AG20443 (cell line): ENCODE measurements at regions not wholly inside any gene's neighbourhood (a gene's known extent, or its start where the extent isn't known, plus 50 kb on each side); places are given as distances from the start of the nearest gene placed in this dataset.
"Not testable (repeated sequence)": the region's sequence is repeated elsewhere in the genome, so short reads cannot be mapped to it uniquely, and the experiment has no call there.

ENCODE experiments used
- DNase-seq: peaks from one replicate; pipeline ENCODE4 v3.0.0; 2012; ENCODE audit warnings: low spot score, mixed read lengths

DNA sequence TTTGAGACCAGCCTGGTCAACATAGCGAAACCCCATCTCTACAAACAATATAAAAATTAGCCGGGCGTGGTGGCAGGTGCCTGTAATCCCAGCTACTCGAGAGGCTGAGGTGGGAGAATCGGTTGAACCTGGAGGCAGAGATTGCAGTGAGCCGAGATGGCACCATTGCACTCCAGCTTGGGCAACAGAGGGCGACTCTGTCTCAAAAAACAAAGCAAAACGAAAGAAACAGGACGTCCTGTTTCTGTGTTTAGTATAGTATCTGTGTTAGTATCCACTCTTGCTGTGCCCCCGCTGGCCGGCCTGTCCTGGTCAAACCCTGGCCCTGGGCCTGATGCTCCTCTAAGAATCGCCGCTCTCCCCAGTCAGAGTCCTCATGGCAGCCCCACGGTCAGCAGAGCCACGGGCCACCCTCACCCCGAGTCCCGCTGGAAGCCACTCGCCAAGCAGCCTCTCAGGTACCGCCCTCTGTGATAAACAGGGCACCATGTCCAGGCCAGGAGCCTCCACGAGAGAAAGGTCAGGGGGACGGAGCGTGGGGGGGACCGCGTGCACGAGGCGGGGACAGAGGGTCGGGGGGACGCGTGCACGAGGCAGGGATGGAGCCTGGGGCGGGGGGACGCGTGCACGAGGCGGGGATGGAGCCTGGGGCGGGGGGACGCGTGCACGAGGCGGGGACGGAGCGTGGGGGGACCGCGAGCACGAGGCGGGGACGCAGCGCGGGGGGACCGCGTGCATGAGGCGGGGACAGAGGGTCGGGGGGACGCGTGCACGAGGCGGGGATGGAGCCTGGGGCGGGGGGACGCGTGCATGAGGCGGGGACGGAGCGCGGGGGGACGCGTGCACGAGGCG lies 384.5 kb downstream of the SMOC2 start:
- DNase-seq = no peak

DNA sequence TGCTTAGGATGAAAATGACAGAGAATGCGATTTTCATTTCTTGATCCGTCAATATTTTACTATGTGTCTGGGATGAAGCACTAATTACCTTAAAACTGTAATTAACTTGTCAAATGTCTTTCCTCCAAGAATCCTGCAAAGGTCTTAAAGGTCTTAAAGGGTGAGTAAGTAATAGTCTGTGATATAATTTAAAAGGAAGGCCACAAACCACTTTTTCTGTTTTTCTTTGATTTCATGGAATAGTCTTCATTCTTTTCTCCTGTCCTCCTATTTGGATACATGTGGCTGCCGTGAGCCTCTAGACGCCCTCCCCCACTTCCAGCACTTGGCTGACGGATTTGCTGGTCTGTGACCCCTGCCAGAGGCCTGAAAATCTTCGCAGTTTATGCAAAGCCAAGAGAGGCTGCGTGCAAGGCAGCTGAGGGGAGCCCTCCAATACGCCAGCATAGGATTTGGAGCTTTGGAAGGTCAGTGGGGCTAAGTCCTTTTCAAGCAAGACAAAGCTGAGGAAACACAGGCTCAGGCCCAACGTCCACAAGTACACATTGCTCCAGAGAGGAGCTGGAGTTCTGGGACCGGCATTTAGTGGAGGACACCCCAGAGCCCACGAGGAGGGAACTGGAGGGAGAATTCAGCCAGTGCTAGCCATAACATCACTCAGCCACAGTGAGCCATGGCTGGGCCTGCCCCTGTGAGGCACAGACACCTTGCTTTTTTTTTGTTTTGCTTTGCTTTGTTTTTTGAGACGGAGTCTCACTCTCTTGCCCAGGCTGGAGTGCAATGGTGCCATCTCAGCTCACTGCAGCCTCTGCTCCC lies 382.6 kb downstream of the SMOC2 start:
- no peak for DNase-seq

DNA sequence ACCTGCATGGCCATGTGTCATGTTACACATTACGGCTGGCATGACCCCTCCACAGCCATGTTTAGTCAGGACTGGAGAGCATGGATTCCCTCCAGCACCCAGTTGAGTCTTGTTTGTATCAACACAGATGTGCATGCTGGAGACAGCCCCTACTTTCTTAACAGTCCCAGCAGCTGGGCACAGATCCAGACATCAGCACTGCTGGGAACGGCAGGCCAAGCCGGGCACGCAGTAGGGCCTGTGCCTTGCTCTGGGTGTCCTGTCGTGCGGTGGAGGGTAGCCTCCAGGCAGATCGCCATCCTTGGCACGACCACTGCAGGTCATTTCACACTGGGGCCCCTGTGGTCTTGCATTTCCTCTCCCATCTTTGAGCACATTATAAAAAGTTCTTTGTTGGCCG lies 381.4 kb downstream of the SMOC2 start:
- DNase-seq = no peak

DNA sequence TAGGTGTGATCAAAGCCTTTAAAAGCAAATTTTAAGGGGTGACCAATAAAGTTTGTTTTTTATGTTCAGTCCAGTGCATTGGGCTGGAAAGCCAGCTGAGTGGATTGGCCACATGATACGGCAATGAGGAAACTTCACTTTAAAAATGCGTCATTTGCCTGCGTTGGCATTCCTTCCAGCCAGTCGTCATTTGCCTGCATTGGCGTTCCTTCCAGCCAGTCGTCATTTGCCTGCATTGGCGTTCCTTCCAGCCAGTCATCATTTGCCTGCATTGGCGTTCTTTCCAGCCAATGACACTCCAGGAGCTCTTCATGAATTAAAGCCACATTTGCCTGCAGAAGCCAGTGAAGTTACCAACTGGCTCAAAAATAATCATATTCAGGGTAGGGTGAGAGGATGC lies 378.6 kb downstream of the SMOC2 start:
- DNase-seq = no peak

DNA sequence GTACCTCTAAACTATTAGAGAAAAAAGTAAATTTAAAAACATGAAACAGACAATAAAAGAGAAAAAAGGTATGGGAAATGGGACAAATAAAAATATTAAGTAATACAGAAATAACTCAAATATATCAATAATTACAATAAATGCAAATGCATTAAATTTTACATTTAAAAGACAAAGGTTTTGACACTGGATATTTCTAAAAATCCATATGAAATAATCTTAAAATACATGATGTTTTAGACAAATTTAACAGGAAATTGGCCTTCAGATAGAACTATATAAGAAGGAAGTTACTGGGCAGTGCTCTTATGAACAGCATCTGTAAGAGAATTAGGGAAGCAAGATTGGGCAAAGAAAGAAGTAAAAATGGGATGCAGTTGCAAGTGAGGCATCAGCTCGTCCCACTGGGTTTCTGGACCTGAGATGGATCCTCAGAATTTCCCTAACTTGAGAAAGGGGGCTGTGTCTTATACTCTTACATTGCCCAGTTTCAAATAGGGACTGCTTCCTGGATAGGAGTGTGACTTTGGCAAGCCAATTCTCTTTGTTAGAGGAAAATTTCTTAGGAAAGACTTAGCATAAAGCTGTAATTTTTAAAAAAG lies 376.7 kb downstream of the SMOC2 start:
- no peak for DNase-seq

DNA sequence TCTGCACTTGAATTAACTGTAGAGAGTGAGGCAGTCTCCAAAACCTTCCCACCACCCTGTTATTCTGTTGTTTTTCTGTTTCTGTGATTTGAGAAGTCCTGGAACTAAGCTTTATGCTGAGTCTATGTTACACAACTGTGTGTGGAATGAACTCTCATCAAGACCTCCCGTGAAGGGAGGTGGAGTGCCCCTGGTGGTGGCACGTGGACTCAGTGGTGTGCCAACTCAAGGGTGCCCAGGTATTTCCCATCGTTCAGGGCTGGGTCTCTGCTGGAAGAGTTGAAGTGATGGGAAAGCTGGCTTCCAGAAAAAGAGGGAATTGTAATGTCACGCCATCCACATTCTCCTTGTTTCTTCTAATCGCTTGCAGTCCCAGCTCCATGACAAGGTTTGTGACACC lies 374.2 kb downstream of the SMOC2 start:
- DNase-seq = no peak

DNA sequence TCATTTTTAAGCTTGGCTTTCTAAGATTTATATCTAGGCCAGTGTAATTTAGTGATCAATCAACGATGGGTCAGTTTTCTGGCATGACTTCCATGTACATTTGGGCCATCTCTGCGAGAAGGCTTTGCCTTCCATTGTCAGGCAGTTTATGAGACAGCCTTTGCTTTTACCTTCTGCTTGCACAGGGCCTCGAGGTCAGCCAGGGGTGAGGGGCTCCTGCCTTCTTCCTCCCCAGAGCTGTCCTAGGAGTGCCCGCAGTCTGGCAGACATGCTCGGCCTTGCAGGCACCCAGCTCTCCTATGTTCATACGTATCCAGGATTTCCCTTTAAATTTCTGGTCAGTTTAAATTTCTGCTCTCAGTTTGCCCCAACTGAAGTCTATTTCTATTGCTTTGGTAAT lies 367.2 kb downstream of the SMOC2 start:
- DNase-seq = no peak

DNA sequence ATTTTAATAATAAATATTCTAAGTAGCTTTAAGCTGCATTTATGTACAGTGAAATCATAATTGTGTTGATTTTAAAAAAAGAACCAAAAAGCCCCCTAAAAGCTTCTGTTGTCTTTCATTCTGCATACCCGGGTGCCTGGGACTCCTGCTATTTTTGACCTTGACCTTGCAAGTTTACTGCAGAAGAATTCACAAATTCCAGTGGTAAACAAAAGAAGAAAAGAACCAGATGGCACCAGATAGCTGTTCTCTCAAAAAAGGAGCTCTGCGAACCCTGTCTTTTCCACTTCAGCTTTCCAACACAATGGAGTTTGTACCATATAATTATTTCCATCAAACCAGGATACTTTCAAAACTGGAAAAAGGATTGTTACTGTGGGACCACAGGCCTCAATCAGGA lies 363.3 kb downstream of the SMOC2 start:
- DNase-seq = no peak

DNA sequence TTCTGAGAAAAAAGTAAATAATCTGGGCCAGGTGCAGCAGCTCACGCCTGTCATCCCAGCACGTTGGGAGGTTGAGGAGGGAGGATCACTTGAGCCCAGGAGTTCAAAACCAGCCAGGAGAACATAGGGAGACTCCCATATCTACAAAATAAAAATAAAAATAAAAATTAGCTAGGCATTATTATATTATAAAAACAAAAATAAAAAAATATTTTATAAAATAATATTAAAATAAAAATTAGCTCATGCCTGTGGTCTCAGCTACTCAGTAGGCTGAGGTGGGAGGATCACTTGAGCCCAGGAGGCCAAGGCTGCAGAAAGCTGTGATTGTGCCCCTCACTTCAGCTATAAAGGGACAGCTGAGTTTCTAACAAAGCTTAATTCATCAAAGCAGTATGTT lies 362.9 kb downstream of the SMOC2 start:
- no peak for DNase-seq

DNA sequence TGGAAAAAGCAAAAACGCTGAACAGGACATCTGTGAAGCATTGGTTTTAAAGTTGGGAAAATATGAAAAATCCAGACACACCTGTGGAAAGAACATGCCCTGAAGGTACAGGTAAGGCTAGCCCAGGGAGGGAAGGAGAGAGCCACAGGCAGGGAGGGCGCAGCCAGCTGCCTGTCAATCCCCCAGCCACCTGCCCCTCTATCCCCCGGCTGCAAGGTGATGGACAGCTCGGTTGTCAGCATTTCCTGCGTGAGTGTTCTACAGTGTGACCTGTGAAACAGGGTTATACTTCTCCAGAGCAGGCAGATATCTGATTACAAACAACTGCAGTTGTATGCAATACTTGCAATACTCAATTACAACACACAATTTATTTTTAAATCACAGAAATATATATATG lies 358.1 kb downstream of the SMOC2 start:
- DNase-seq = no peak

DNA sequence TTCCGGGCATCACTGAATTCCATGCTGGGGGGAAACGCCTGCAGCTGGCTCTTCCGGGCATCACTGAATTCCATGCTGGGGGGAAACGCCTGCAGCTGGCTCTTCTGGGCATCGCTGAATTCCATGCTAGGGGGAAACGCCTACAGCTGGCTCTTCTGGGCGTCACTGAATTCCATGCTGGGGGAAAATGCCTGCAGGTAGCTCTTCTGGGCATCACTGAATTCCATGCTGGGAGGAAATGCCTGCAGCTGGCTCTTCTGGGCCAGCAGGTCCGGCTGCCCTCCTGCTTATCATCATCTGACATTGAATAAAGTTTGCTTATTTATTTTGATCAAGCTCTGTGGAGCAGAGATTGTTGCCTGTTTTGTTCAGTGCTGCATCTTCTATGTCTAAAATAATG lies 355.1 kb downstream of the SMOC2 start:
- DNase-seq = no peak

DNA sequence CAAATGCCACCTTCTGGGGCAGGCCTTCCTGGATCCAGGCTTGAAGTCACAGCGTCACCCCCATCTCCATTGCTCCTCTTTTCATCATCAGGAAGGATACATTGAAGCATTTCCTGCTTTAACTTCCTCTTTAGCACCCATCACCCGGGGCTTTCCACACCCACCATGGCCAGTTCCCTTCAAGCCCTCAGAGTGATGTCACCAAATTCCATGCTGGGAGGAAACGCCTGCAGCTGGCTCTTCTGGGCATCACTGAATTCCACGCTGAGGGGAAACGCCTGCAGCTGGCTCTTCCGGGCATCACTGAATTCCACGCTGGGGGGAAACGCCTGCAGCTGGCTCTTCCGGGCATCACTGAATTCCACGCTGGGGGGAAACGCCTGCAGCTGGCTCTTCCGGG lies 354.6 kb downstream of the SMOC2 start:
- not testable (repeated sequence) for DNase-seq

DNA sequence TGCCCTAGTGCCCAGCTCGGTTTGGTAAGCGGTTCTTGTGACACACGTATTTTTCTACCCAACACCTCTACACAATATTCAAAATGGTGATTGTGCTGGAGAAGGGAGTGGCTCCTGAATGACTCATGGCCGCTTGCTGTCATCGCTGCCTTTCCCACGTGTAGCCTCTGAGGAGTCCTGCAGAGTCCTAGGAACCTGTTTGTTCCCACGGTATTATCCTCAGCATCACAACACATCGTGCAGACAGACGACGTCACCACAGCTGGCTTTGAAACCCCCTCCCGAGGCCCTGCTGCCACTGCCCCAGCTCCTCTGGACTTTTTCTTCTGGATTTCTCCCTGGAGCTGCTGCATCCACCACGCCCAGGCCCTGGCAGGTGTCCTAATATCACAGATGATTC lies 353.5 kb downstream of the SMOC2 start:
- no peak for DNase-seq

DNA sequence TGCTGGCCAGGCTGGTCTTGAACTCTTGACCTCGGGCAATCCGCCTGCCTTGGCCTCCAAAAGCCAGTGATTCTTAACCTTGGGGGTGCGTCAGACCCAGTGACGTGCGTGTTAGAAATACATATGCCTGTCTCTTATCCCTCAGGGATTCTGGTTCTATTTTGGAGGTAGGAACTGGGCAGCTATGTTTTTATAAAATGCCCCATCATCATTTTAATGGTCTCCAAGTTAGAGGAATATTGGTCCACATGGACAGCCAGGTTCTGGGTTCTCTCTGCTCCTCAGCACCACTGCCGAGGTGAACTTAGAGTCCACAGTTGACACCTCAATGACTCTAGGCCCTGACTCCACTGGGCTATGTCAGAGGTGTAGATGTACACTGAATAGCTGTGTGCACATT lies 352.7 kb downstream of the SMOC2 start:
- DNase-seq = no peak

DNA sequence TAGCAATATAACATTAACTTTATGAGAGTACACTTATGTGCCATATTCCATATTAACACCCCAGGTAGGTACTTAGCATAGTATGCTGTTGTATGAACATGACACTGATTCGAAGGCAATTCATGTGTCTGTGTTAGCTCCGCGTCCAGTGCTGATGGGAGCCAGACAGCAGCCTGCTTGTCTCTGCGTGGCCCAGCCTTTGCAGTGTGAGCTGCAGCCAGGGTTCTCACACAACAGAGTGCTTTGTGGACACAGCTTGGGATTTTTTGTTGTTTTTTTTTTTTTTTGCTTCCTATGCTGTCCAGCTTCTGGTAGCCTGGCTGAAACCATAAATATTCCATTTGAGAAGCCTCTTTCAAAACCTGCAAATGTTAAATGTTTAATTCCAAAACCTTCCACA lies 350.9 kb downstream of the SMOC2 start:
- no peak for DNase-seq

DNA sequence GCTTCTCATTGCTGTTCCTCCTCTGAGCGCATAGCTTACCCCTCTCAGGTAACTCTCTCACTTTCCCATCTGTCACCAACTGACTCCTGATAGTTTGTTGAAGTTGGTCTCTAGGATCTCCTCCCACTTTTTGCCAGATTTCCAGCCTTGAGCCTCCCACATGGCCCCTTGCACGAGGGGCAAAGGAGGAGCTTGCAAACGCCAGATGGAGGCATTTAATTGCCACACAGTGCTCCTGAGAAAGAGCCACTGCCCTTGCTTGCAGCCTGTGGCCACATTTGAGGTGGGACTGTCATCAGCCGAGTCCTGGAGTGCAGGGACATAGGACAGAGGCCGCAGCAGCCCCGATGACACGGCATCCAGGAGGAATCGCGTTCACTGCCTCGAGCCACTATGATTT lies 348.7 kb downstream of the SMOC2 start:
- no peak for DNase-seq

DNA sequence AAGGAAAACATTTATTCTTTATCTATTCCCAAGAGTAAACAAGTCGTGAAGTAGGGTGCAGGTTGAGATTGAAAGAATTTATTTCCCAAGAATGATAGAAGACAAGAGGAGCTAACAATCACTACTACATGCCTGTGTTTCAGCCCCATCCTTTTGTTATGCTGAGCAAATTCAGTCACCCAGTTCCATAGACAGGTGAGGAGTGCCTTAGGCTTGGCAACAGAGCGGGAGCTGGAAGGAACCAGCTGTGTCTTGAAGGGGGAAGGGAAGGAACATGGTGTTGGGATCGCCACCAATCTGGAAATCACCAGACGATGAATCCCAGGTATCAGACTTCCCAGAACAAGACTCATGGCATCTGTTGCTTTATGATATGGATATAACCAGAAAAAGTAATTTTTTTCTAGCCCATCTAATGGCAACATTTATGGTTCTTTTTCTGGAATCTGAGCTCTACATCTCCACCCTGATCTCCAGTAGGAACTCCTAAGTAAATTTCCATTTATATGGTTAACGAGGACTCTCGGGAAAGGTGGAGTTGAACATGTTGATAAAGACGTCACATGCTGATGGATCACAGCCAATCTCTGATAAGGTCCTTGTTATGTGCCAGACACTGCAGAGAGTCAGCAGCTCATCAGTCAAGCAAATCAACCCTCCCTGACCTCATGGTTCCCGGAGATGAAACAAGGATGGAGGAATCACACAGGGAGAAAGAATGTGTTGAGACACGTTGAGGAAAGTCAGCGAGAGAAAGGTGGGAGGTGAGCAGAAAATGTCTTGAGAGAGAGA lies 344.9 kb downstream of the SMOC2 start:
- DNase-seq = no peak

DNA sequence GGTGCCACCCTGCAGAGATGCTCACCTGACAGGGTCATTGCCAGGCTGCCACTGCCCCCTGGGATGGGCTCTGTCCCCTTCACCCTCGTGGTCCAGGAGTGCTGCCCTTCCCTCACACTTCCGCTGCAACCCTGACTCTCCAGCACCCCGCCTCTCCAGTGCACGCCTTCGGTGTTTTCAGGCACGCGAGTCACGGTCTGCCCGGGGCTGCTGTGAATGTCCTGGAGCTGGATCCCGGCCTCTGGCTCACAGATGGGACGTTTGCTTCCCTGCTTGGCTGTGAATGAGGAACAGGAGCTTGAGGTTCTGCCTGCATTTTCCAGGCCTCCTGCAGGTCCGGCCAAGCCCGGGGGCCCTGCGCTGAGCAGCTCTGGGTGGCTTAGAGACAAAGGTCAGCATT lies 343.4 kb downstream of the SMOC2 start:
- DNase-seq = no peak

DNA sequence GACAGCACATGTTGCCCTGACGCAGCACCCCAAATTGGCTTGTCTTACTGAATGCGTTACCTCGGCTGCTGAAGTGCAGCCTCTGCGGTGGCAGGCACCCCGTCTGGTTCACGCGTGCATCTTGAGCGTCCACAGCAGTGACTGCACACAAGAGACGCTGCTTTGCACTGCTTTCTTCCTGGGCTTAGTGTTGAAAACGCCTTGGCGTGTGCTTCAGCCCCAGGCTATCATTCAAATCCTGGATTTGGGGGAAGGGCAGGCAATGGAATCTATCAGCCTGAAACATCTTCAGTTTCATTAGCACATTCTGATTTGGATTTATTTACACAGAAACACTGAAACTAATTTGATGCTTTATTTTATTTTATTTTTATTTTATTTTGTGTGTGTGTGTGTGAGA lies 342.7 kb downstream of the SMOC2 start:
- DNase-seq = no peak

DNA sequence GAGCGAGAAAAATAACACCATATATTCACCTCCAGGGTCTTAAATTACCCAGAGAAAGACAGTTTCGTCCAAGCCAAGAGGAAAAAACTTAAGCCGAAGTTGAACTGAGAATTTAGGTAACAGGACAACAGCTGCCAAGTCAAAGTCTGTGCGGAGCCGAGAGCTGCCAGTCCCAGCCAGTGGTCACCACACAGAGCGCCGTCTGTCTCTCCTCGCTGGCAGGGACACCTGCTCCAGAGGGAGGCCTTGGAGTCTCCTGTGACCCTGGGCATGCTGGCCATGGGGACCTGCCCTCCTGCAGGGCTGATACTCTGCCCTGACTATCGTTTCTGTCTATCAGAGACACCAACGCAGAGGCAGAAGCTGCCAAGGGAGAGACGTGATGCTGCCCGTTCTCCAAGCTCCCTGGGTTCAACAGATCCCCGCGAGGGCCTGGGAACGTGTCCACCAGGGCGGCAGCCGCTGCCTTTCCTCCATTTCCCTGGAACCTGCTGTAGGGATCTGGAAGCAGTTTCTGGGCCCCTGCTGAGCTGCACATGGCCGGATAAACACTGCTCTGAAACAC lies 341.3 kb downstream of the SMOC2 start:
- DNase-seq = no peak

DNA sequence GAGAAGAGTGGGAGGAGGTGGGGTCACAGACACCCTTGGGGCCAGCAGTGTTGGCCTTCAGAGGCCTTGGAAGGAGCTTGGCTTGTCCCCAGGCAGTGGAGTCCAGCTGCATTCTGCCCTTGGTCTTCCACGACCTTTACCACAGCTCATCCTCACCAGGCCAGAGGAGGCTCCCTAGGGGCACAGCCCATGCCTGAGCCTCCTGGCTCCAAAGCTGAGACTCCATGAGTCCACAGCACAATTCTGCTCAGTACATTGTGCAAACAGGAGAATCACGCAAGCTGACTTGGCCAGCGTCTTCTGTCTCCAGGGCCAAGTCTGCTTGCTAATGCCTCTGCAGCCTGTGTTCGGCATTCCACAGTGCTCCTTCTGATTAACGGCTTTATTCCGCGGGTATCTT lies 337.2 kb downstream of the SMOC2 start:
- DNase-seq = no peak

DNA sequence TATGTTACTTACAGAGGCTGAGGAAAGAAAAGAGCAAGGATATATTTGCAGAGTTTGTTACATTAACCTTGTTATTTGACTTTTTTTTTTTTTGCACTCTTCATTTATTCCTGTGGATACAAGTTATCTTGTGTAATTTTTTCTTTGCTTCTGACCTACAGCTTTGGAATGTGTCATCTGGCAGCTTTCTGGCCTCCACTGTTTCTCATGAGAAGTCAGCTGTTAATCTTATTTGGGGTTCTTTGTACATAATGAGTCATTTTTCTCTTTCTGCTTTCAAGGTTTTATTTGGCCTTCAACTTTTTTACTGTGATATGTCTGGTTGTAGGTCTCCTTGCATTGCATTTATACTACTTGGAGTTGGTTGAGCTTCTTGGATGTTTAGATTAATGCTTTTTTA lies 333.4 kb downstream of the SMOC2 start:
- DNase-seq = no peak
